Spleen (tissue), 7 donors: ENCODE measurements at regions not wholly inside any gene's neighbourhood (a gene's known extent, or its start where the extent isn't known, plus 50 kb on each side); places are given as distances from the start of the nearest gene placed in this dataset.

Experiments
- CTCF ChIP-seq, 11 experiments: fragments of 200-600 bp in 7 of 11; fragments of 450-650 bp in 4 of 11; sonication (generic) in 4 of 11; IDR thresholded peaks in 8 of 11; conservative IDR thresholded peaks in 3 of 11; 1 replicate in 7 of 11; 2 replicates in 4 of 11; pipeline versions ENCODE4 v1.4.0 to v1.8.0; 2016 to 2021; ENCODE audit warnings: antibody characterized with exemption in 11 of 11, inconsistent platforms in 4 of 11, mild to moderate bottlenecking in 1 of 11
- POLR2A ChIP-seq, 3 donors: fragments of 450-650 bp; IDR thresholded peaks; one replicate each; pipeline ENCODE4 v1.5.1; 2017; ENCODE audit warnings: antibody characterized with exemption in 3 of 3, mild to moderate bottlenecking in 1 of 3
- POLR2AphosphoS5 ChIP-seq, 3 donors: sonication (generic); formaldehyde crosslinking; IDR thresholded peaks; one replicate each; pipeline ENCODE4 v1.5.1; 2017; ENCODE audit warnings: antibody characterized with exemption in 3 of 3
- donor health status: DM: no; HTN: no; CAD: no; lungs with moderate emphysema.
- donor health status: DM: no; HTN: no; CAD: no.
- donor health status: DM: no; HTN: no; CAD: no.

DNA sequence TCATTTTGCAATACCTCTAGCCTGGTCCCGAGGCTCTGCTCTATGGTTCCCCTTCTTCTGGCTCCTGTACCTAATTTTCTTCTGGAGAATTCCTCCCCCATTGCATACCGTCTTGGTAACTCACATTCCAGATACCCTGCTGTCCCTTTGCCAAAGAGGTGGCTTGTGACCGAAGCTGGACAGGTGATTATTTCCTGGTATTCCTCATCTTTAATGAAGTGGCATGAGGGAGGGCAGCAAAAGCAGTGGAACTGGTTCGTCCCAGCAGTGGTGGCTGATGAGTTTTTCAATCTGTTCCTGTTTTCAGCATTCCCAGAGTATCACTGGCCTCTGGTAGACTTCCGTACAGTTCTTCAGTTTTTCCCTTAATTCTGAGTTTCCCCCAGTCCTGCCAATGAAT, 186.2 kb upstream of the CADPS start:
- TF ChIP-seq CTCF (IDR thresholded peaks at IDR 0.05 in 8 of 11, conservative IDR thresholded peaks at IDR 0.05 in 3 of 11) (no peak), POLR2A (IDR thresholded peaks at IDR 0.05) (no peak), POLR2AphosphoS5 (IDR thresholded peaks at IDR 0.05) (no peak)
